Endodermal cell (in vitro differentiated cells): ENCODE measurements at regions not wholly inside any gene's neighbourhood (a gene's known extent, or its start where the extent isn't known, plus 50 kb on each side); places are given as distances from the start of the nearest gene placed in this dataset.
"Not testable (repeated sequence)": the region's sequence is repeated elsewhere in the genome, so short reads cannot be mapped to it uniquely, and the experiment has no call there.

Experiments used
- DNase-seq: peaks from one replicate; pipeline ENCODE4 v3.0.0-alpha.2; 2017
- H3K27ac ChIP-seq: 2 replicates; pipeline ENCODE4 v1.5.1; 2013; ENCODE audit warnings: mild to moderate bottlenecking, low read depth, low read length, moderate library complexity
- H3K27me3 ChIP-seq: 2 replicates; pipeline ENCODE4 v1.6.1; 2013; ENCODE audit warnings: mild to moderate bottlenecking, low read length, moderate library complexity; ENCODE audit not compliant: insufficient read depth, control insufficient read depth, poor library complexity, severe bottlenecking
- H3K36me3 ChIP-seq: 2 replicates; pipeline ENCODE4 v1.7.0; 2013; ENCODE audit warnings: mild to moderate bottlenecking, low read length, moderate library complexity; ENCODE audit not compliant: control insufficient read depth, insufficient read depth
- H3K4me1 ChIP-seq: one replicate; pipeline ENCODE4 v1.7.0; 2013; ENCODE audit warnings: low read length; ENCODE audit not compliant: control insufficient read depth, insufficient read depth
- H3K4me3 ChIP-seq: 2 replicates; pipeline ENCODE4 v1.5.1; 2013; ENCODE audit warnings: mild to moderate bottlenecking, low read length, moderate library complexity
- H3K9ac ChIP-seq: 2 replicates; pipeline ENCODE4 v1.6.1; 2013; ENCODE audit warnings: mild to moderate bottlenecking, low read length, moderate library complexity; ENCODE audit not compliant: poor library complexity, severe bottlenecking; ENCODE audit errors: extremely low read depth
- H3K9me3 ChIP-seq: 2 replicates; pipeline ENCODE4 v1.6.1; 2013; ENCODE audit warnings: mild to moderate bottlenecking, low read length, moderate library complexity; ENCODE audit not compliant: control insufficient read depth
- H3K27ac Mint-ChIP-seq: 2 replicates; pipeline ENCODE4 v1.8.0; 2020; ENCODE audit warnings: mixed read lengths
- H3K27me3 Mint-ChIP-seq: 2 replicates; pipeline ENCODE4 v1.8.0; 2021; ENCODE audit warnings: mild to moderate bottlenecking, mixed read lengths; ENCODE audit not compliant: insufficient read depth
- H3K36me3 Mint-ChIP-seq: 2 replicates; pipeline ENCODE4 v1.8.0; 2020; ENCODE audit warnings: low read depth, mixed read lengths
- H3K4me1 Mint-ChIP-seq: 2 replicates; pipeline ENCODE4 v1.8.0; 2020; ENCODE audit warnings: mixed read lengths
- H3K4me3 Mint-ChIP-seq: 2 replicates; pipeline ENCODE4 v1.8.0; 2020; ENCODE audit warnings: mild to moderate bottlenecking, moderate library complexity, mixed read lengths
- H3K9me3 Mint-ChIP-seq: 2 replicates; pipeline ENCODE4 v1.8.0; 2020; ENCODE audit warnings: mild to moderate bottlenecking, mixed read lengths
- CTCF ChIP-seq: fragments of 200-600 bp; sonication (generic); conservative IDR thresholded peaks from 2 replicates; pipeline ENCODE4 v1.5.0; 2021; ENCODE audit warnings: antibody characterized with exemption, mild to moderate bottlenecking
- WGBS, 2 experiments: methylation state at CpG; one replicate each; pipeline versions ENCODE4 v1.1.5 to v1.1.7; 2013; ENCODE audit warnings: missing lambda C conversion rate in 2 of 2, mixed read lengths in 1 of 2; ENCODE audit not compliant: insufficient coverage in 1 of 2, insufficient read length in 1 of 2; 5-methylcytosine and 5-hydroxymethylcytosine counted together

- DNase-seq: no peak
- Mint-ChIP-seq H3K4me3 (no peak overlapping the region), H3K4me1 (peaks cover 38% of the 10 kb centered on the region), H3K27me3 (no peaks in the 10 kb centered on the region), H3K27ac (no peak overlapping the region), H3K9me3 (no peaks in the 10 kb centered on the region), H3K36me3 (no peaks in the 10 kb centered on the region)
- WGBS, 2 experiments: 96 to 97% methylated on average over 4 of the region's 4 CpGs
- H3K4me3 ChIP-seq: no peak overlapping the region
- H3K36me3 ChIP-seq: no peaks in the 10 kb centered on the region
- H3K9ac ChIP-seq: no peak overlapping the region
- H3K27me3 ChIP-seq: no peaks in the 10 kb centered on the region
- H3K27ac ChIP-seq: no peak overlapping the region
- TF ChIP-seq CTCF: no peak
- peaks cover 13% of the 10 kb centered on the region for H3K4me1 ChIP-seq
- no peaks in the 10 kb centered on the region for H3K9me3 ChIP-seq
Observed at GRCh38 chr4:123602007-123602406, 205.4 kb downstream of the SPRY1 start.

GRCh38 chr4:123603165-123603564 lies 206.6 kb downstream of the SPRY1 start:
- no peak for TF ChIP-seq CTCF
- no peaks in the 10 kb centered on the region for H3K36me3 ChIP-seq
- no peak overlapping the region for H3K4me3 ChIP-seq
- Mint-ChIP-seq H3K36me3 (no peaks in the 10 kb centered on the region), H3K4me3 (no peak overlapping the region), H3K27me3 (no peaks in the 10 kb centered on the region), H3K4me1 (peaks cover 31% of the 10 kb centered on the region), H3K9me3 (no peaks in the 10 kb centered on the region), H3K27ac (no peak overlapping the region)
- WGBS, 2 experiments: 83 to 99% methylated on average over 1 to 7 of the region's 7 CpGs
- no peak for DNase-seq
- no peaks in the 10 kb centered on the region for H3K27me3 ChIP-seq
- H3K4me1 ChIP-seq: peaks cover 13% of the 10 kb centered on the region
- H3K27ac ChIP-seq: no peak overlapping the region
- no peaks in the 10 kb centered on the region for H3K9me3 ChIP-seq
- no peak overlapping the region for H3K9ac ChIP-seq

GRCh38 chr4:123605797-123606196 lies 209.2 kb downstream of the SPRY1 start:
- H3K4me1 ChIP-seq, H3K27me3 ChIP-seq, H3K27me3 Mint-ChIP-seq, DNase-seq, H3K4me1 Mint-ChIP-seq, H3K9me3 Mint-ChIP-seq, H3K36me3 ChIP-seq, H3K9ac ChIP-seq, H3K4me3 ChIP-seq, H3K4me3 Mint-ChIP-seq, H3K36me3 Mint-ChIP-seq, H3K9me3 ChIP-seq, H3K27ac ChIP-seq, H3K27ac Mint-ChIP-seq: not testable (repeated sequence)
- 93 to 94% methylated on average over 3 to 4 of the region's 4 CpGs for WGBS, 2 experiments

- H3K27ac Mint-ChIP-seq: no peak overlapping the region
- Histone ChIP-seq H3K27me3 (no peaks in the 10 kb centered on the region), H3K9ac (no peak overlapping the region), H3K9me3 (no peaks in the 10 kb centered on the region), H3K36me3 (no peaks in the 10 kb centered on the region), H3K4me3 (no peak overlapping the region), H3K4me1 (no peaks in the 10 kb centered on the region), H3K27ac (no peak overlapping the region)
- H3K27me3 Mint-ChIP-seq: no peaks in the 10 kb centered on the region
- 86 to 100% methylated on average over 1 to 2 of the region's 2 CpGs for WGBS, 2 experiments
- H3K9me3 Mint-ChIP-seq: no peaks in the 10 kb centered on the region
- TF ChIP-seq CTCF: no peak
- H3K4me1 Mint-ChIP-seq: peaks cover 2% of the 10 kb centered on the region
- H3K4me3 Mint-ChIP-seq: no peak overlapping the region
- no peak for DNase-seq
- H3K36me3 Mint-ChIP-seq: no peaks in the 10 kb centered on the region
Observed at GRCh38 chr4:123606336-123606735, 209.7 kb downstream of the SPRY1 start.
